Stimulated activated CD4-positive, alpha-beta T cell treated with anti-CD3 and anti-CD28 coated beads, Interleukin-2, amount 100 ng/mL, for 4 hours (primary cell): ENCODE measurements at regions not wholly inside any gene's neighbourhood (a gene's known extent, or its start where the extent isn't known, plus 50 kb on each side); places are given as distances from the start of the nearest gene placed in this dataset.
"Not testable (repeated sequence)": the region's sequence is repeated elsewhere in the genome, so short reads cannot be mapped to it uniquely, and the experiment has no call there.

ENCODE experiments used
- DNase-seq: peaks from one replicate; pipeline ENCODE4 v3.0.0-alpha.2; 2020; ENCODE audit warnings: low read depth

DNA sequence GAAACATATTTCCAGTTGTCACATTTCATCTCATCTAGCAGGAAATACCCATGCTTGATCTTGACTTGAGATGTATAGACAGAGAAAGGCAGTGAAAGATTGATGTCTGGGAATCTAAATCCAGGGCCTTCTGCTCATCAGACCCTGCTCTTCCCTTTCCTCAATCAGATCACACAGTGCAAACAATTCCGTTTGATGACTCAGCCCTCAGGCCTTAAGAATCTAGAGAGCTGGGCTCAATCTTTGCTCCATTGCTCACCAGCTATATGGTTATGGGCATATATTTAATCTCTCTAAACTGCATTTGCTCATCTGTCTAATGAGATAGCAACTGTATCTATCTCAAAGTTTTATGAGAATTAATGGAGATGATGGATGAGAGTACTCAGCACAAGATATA is 201.8 kb upstream of the CCDC196 start:
- no peak for DNase-seq

DNA sequence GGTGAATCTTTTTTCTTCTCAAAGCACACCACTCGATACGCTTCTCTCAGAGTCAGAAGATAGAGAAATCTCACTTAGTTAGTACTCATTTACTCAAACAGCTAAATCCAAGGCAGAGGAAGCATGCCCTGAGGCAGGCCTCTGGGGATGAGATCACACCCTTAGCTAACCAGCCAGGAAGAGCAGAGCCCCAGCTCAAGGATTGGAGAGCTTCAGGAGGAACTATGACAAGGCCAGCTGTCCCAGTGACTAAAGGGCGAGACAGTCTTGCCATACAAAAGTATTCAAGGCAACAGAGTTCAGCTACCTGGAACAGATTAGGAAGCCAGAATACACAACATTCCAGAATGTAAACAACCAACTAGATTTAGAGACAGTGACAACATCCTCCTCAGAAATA is 197.7 kb upstream of the CCDC196 start:
- DNase-seq: no peak

DNA sequence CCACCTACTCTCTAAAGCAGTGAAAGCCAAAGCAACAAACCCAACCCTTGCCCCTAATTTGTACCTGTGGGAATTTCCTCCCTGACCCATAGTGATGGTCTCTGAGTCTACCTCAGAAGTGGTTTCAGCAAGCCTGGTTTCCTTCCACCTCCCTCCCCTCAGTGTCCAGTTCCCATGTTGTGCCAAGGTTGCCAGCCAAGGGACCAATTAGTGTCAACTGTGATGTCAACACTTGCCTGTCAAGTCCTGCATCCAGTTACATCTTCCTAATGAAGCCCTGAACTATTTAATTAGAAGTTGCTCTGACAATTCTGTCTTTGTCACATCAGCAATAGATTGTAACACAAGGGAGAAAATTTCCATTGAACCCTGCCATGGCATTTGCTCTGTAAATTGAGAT is 194.4 kb upstream of the CCDC196 start:
- DNase-seq: no peak

DNA sequence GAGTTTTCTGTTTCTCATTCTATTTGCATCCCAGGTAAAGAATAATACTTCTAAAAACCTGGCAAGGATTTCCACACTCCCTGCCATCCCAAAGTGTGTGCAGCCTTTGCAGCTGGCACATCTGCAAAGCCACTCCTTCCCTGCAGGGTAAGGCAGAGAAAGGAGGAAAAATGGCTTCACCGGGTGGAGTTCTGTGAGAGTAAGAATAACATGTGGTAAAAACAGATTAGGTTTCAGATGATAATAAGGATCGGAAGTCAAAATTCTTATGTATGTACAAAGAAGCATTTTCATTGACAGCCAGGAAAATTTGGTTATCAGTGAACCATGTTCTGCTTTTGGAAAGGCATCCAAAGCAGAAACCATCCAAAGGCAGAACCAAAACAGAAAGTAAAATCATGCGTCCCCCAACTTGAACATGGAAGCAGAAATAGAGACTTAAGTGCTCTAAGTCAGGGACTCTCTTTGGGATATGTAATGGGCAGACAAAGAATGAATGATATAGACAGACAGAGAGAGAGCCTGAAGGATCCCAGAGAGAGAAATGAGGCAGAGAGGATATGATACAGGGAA is 192.6 kb upstream of the CCDC196 start:
- no peak for DNase-seq

DNA sequence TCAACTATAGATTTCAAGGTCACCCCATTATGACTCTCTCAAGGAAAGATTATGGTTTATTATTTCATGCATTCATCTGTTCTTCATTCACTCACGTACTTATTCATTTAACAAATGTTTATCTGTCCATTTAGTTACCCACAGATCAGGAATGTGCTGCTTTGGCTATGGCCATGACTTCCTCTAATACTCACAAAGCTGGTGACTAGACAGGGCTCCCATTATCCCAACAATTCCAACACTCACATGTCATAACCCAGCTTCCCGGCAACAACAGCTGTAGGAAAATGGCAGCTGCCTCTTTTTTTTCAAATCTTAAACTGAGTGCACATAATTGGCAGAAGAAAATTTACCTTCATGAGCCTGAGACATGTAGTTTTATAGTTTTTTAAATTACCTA is 190.8 kb upstream of the CCDC196 start:
- DNase-seq: no peak

DNA sequence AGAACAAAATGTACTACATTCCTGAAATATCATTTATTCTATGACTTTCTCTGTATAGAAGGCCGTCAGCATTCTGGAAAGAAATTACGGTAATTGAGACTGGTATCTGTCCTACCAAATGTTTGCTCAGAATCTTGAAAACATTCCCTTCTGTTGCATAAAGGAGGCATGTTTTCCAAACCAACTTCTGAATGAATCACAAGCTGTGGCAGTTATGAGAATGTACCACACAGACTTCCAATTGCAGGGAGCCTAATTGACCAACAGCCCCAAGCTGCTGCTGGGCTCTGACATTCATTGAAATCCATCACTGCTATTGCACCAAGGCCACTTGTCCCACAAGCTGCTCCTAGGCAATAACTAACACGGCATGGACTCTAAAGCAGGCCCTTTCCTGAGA is 185.3 kb upstream of the CCDC196 start:
- DNase-seq: no peak

DNA sequence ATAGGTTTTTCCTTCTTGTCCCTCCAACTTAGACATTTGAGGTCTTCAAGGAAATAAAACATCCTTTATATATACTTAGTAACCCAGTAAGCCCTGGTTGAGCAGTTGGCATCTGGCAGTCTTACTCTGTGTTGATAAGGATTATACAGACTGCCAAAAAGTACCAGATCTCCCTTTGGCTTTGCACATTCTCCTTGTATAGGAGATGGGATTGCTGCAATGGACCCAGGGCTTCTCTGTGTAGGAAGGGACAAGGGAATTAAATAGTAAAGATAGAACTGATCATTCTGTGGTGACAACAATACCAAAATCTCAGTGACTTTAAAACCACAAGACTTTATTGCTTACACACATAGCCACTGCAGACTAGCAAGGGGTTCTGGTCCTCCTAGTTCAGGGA is 180.1 kb upstream of the CCDC196 start:
- DNase-seq: no peak

DNA sequence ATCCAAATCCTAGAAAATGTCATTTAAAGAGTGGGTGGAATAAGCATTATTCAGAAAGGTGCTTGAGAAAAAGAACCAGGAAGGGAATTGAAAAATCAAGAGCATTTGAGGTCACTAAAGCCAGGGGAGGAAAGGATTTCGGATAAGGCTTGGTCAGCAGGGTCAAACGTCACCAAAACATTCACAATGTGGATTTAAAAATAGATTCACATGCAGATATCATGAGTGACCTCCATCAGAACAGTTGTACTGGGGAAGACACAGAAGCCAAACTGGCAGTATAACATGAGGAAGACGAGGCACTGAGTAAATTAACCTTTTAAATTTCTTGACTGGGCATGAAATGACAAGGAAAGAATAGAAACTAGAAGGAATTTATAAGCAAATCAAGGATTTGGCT is 175.1 kb upstream of the CCDC196 start:
- DNase-seq: no peak

DNA sequence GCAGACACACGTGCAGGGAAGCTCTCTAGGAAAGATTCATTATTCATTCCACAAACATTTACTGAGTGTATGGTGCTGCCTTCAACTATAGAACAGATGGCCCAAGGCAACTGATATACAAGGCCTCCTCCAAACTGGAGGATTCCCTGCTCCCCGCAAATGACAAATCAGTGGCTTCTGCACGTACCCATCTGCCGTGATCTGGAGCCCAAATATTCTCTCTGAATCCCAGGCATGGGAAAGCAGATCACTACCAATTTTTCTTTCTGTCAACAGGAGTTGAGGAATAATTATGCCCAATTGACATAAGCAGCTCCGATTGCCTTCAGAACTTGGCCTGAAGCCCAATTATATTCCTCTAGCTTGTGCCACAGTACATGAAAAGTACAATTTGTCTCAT is 174.2 kb upstream of the CCDC196 start:
- DNase-seq: no peak

DNA sequence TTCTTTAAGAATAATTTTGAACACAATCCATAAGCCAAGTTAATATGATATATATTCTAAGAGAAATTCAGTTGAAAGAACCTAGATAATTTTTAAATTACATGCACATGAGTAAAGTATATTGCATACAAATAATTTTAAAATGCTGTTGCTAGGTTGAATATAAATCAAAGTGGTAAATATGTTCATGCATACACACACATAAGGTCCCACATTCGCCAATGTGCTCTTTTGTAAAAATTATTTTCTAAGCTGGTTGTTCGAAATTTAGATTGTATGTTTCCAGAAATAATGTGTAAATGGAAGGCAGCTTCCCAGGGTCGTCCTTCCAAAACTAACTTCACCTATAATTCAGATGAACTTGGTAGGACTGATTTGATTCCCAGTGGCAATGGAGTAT is 173.7 kb upstream of the CCDC196 start:
- no peak for DNase-seq

DNA sequence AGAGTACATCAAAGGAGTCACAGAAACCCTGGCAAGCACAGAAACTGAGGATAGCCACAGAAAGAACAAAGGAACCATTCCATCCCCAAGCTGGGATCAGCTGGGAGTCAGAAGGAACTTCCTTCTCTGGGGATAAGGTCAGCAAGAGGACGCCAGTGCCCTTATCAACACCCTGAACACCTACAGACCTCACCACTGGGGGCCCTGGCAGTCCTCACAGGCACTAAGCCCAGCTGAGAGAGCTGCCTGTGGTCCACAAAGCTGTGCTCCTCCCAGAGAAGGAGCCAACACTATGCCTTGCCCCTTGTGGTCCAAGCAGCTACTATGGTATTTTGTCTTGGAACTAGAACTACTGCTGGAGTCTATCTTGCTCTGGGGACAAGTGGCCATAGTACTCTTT is 171.1 kb upstream of the CCDC196 start:
- DNase-seq: no peak

DNA sequence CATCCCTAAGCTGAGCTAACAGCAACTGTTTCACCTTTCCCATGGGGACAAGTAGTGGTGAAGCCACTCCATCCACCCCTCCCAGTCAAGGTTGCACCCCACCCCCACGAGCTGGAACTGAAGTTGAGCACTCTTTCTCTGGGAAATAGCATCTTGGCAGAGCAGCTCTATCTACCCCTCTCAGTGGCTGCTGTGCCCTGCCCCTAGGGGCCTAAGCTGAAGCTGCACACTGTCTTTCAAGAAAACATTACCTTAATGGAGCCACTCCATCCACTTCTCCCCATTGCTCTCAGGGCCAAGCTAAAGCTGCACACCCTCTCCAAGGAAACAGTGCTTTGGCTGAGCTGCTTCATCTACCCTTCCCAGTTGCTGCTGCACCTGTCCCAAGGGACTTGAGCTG is 170.6 kb upstream of the CCDC196 start:
- no peak for DNase-seq

DNA sequence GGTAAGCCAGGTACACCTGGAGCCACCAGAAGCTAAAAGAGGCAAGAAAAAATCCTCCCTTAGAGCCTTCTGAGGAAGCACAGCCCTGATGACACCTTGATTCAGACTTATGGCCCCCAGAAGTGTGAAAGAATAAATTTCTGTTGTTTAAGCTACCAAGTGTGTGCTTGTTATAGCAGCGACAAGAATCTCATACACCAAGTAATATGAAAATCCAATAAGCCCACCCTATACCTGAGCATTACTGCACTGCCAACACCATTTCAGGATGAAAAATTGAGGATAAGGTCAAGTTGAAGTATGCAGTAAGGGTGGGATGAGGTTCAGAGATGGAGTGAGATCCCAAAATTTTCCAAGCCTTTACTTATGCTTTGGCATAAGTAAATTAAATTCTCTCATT is 163.6 kb upstream of the CCDC196 start:
- DNase-seq: no peak

DNA sequence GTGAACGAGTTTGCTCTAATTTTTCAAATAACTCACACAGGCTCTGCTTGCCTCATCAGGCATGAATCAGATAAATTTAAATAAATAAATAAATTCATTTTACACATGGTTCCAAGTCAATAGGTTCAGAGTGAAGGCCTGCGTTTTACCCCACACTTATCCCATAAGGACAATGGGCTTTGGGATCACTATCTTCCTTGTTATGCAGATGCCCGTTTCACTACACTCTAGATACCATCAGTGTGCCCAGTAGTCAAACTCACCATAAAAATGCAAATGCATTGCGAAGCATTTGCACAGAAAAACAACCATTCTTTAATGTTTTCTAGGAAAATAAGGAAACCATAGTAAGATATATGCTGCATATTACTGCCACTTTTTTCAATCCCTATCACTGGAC is 155.9 kb upstream of the CCDC196 start:
- no peak for DNase-seq

DNA sequence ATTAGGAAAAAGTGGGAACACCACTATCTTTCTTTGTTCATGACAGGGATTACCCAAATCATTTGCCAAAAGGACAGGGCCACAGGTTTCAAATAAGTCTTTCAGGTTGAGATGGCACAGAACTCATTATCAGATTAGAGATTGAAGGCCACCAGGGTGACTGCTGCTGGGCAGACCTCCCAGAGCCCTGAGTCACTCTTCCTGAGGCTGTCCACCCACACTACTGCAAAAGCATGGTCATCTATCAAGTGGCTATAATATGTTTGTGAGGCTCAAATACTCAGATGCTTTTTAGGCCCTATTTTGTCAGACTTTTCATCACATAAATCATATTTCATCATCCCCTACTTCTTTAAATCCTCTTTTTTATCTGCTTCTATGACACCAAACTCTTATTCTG is 155.3 kb upstream of the CCDC196 start:
- no peak for DNase-seq

DNA sequence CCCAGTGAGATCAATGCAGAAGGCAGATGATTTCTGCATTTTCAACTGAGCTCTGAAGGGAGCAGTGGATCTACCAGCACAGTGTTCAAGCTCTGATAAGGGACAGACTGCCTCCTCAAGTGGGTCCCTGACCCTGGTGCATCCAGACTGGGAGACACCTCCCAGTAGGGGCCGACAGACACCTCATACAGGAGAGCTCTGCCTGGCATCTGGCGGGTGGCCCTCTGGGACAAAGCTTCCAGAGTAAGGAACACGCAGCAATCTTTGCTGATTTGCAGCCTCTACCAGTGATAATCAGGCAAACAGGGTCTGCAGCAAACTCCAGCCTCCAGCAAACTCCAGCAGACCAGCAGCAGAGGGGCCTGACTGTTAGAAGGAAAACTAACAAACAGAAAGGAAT is 152.9 kb upstream of the CCDC196 start:
- not testable (repeated sequence) for DNase-seq

DNA sequence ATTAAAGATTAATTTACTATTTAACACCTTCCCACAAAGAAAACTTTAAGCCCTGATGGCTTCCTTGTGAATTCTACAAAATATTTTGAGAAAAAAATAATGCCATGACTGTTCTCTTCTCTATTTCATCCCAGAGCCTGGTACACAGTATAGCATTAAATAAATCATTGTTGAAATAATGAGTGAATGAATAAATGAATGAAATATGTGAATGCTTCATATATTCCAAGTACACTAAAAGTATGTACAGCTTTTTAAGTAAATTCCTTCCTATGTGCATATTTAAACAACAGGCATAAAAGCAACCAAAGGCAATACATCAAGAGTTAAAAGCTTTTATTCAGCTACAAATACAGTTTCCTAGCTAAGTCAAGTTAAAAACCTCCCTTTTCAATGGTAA is 144.9 kb upstream of the CCDC196 start:
- no peak for DNase-seq

DNA sequence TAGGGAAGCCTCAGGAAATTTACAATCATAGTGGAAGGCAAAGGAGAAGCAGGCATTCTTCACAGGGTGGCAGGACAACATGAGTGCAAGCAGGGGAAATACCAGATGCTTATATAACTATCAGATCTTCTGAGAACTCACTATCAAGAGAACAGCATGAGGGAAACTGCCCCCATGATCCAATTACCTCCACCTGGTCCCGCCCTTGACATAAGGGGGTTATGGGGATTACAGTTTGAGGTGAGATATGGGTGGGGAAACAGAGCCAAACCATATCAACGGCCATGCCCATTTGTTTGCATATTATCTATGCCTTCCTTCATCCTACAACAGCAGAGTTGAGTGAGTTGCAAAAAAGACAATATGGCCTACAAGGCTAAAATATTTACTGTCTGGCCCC is 140.2 kb upstream of the CCDC196 start:
- no peak for DNase-seq

DNA sequence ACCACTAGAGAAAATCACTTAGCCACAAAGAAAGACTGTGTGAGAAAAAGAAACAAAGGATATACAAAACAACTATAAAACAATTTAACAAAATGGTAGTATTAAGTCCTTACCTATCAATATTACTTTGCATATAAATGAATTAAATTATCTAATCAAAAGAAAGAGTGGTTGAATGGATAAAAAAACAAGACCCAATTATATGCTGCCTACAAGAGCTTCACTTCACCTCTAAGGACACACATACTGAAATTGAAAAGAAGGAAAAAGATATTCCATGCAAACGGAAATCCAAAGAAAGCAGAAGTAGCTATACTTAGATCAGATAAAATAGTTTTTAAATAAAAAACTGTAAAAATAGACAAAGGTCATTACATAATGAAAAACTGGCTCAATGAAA is 134.9 kb upstream of the CCDC196 start:
- no peak for DNase-seq

DNA sequence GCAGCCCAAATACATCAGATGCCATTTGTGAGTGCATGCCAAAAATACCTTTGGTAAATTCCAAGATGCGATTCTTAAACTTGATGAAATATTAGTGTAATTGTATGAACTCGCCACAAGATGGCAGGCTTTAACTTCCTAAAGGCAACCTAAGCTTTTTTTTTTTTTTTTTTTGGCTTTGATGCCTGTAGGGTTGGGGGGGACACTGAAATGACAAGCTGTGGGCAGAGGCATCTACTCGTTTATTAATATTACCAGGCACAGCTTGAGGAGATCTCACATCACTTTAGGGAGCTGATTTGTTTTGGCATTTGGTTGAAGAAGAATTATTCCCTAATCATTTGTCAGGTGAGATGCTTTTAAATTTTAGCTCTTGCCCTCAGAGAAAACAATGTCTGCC is 126.7 kb upstream of the CCDC196 start:
- DNase-seq: no peak

DNA sequence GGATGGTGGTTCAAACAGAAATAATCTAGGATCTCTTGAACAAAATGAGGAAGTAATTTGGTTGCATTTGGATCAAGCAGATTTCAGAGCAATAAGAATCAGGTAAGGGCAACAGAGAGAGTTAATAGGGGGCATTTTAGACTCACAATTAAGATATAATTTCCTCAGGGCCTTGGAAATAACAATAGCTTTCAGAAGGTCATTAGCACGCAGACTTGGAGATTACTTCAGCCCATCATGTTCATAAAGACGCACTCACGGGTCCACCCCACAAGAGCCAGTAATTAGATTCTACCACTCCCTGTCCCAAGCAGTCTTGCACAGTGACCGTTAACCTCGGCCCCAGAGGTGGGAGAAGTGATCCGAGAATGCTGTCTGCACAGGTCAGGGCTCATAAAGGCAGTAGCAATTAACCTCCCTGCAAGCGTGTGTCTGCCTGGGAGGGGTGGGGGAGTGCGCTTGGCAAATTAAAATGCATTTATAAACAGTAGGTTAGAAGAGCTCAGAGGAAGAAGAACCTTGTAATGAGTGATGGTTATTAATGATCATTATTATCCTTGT is 125.7 kb upstream of the CCDC196 start:
- DNase-seq: no peak

DNA sequence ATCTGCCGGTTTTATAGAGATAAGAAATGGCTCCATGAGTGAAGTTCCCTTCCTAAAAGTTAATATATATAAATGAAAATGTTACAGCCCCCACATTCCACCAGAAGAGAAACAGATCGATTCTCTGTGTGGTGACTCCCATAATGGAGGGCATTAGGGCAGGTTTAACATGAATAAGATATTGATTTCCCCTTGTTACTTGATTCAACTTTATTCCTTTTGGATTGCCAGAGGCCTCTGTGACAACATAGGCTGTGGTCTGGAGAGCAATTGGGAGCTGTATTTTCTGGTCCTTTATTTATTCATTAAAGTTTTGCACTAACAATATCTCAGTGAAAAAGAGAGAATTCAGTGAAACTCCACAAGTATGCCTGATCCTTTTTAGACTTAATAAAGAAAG is 125.2 kb upstream of the CCDC196 start:
- no peak for DNase-seq

DNA sequence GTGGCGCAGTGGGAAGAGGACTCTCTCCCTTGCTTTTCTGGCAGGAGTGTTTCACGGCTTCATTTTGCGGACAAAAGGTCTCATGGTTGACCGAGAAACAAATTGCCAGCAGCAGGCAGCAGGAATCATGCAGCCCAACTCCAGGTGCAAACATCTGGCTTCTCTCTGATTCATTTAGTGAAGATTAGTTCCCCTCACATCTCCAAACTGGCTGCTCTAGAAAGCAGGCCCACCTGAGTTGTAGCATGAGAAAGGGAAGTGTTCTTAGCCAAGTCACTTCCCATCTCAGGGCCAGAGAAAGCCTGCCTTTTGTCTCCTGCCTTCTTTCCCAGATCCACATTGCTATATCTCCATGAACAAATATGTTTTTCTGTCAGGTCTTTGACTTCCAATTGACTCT is 120.8 kb upstream of the CCDC196 start:
- DNase-seq: no peak

DNA sequence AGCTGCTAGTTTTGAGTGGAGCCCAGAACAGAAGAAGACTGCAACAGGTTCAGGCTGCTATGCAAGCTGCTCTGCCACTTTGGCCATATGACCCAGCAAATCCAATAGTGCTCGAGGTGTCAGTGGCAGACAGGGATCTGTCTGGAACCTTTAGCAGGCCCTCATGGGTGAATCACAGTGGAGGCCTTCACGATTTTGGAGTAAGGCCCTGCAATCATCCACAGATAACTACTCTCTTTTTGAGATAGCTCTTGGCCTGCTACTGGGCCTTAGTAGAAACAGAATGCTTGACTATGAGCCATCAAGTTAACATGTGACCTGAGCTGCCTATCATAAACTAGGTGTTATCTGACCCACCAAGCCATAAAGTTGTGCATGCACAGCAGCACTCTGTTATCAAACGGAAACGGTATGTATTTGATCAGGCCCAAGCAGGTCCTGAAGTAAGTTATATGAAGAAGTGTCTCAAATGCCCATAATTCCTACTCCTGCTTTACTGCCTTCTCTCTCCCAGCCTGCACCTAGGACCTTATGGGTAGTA is 116.9 kb upstream of the CCDC196 start:
- DNase-seq: no peak

DNA sequence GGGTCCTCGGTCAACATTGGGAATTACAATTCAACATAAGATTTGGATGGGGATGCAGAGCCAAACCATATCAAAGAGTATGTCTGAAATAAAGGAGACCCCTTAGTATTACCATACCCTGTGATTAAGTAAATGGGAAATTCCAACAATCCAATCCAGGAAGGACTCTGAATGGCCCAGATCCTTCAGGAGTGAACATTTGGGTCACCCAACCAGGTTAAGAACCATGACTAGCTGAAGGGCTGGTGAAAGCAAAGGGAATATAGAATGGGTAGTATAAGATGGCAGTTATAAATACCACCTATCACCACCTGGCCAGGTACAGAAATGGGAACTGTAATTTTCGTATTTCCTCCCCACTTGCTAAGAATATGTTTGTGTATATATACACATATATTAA is 114.4 kb upstream of the CCDC196 start:
- DNase-seq: no peak
